Spleen (tissue), 11 donors: ENCODE measurements at regions not wholly inside any gene's neighbourhood (a gene's known extent, or its start where the extent isn't known, plus 50 kb on each side); places are given as distances from the start of the nearest gene placed in this dataset.

ENCODE experiments used
- DNase-seq: peaks from one replicate; pipeline ENCODE4 v3.0.0-alpha.2; 2020
- H3K27ac ChIP-seq, 8 donors: fragments of 200-600 bp; sonication (generic) in 7 of 8; 1 replicate in 4 of 8; 2 replicates in 4 of 8; pipeline versions ENCODE4 v1.5.0 to v1.8.0; 2016 to 2021; ENCODE audit warnings: inconsistent platforms in 4 of 8, mild to moderate bottlenecking in 4 of 8, moderate library complexity in 1 of 8
- H3K27me3 ChIP-seq, 7 donors: fragments of 200-600 bp; sonication (generic) in 6 of 7; replicated peaks in 1 of 7; 1 replicate in 4 of 7; 2 replicates in 3 of 7; pipeline versions ENCODE4 v1.5.0 to v1.8.0; 2016 to 2021; ENCODE audit warnings: inconsistent platforms in 3 of 7, mild to moderate bottlenecking in 1 of 7
- H3K36me3 ChIP-seq, 6 donors: fragments of 200-600 bp; sonication (generic) in 5 of 6; 1 replicate in 4 of 6; 2 replicates in 2 of 6; pipeline versions ENCODE4 v1.5.0 to v1.8.0; 2016 to 2021; ENCODE audit warnings: inconsistent platforms in 2 of 6
- H3K4me1 ChIP-seq, 6 donors: fragments of 200-600 bp; sonication (generic) in 5 of 6; 1 replicate in 3 of 6; 2 replicates in 3 of 6; pipeline versions ENCODE4 v1.5.0 to v1.8.0; 2016 to 2021; ENCODE audit warnings: inconsistent platforms in 3 of 6
- H3K4me3 ChIP-seq, 8 donors: fragments of 200-600 bp; sonication (generic) in 7 of 8; 1 replicate in 4 of 8; 2 replicates in 4 of 8; pipeline versions ENCODE4 v1.5.0 to v1.8.0; 2016 to 2021; ENCODE audit warnings: inconsistent platforms in 4 of 8, mild to moderate bottlenecking in 4 of 8, moderate library complexity in 2 of 8
- H3K9me3 ChIP-seq, 8 donors: fragments of 200-600 bp; sonication (generic) in 7 of 8; 1 replicate in 4 of 8; 2 replicates in 4 of 8; pipeline versions ENCODE4 v1.5.0 to v1.8.0; 2016 to 2021; ENCODE audit warnings: inconsistent platforms in 4 of 8
- POLR2A ChIP-seq, 3 donors: fragments of 450-650 bp; IDR thresholded peaks; one replicate each; pipeline ENCODE4 v1.5.1; 2017; ENCODE audit warnings: antibody characterized with exemption in 3 of 3, mild to moderate bottlenecking in 1 of 3
- POLR2AphosphoS5 ChIP-seq, 3 donors: sonication (generic); formaldehyde crosslinking; IDR thresholded peaks; one replicate each; pipeline ENCODE4 v1.5.1; 2017; ENCODE audit warnings: antibody characterized with exemption in 3 of 3
- WGBS, 5 donors: extraction: QIAGEN DNeasy Blood & Tissue Kit in 3 of 5; methylation state at CpG; one replicate each; pipeline versions ENCODE4 v1.1.5 to v1.1.7; 2013 to 2018; 5-methylcytosine and 5-hydroxymethylcytosine counted together
- intact Hi-C: fragments of 100-400 bp; cut with DNase I; formaldehyde crosslinking; loops from one replicate; pipeline ENCODE4 v1.15.0; 2023; ENCODE audit warnings: low total_unique reads
- TF ChIP-seq, protein P1 (sequence below), 11 experiments: fragments of 200-600 bp in 7 of 11; fragments of 450-650 bp in 4 of 11; sonication (generic) in 4 of 11; IDR thresholded peaks in 8 of 11; conservative IDR thresholded peaks in 3 of 11; 1 replicate in 7 of 11; 2 replicates in 4 of 11; pipeline versions ENCODE4 v1.4.0 to v1.8.0; 2016 to 2021; ENCODE audit warnings: antibody characterized with exemption in 11 of 11, inconsistent platforms in 4 of 11, mild to moderate bottlenecking in 1 of 11
- donor health status: healthy with polysubstance abuse.
- donor health status: DM: no; HTN: no; CAD: no; lungs with moderate emphysema.
- donor health status: DM: no; HTN: no; CAD: no.
- donor health status: Bipolar disorder and iron deficiency.
- donor health status: healthy.
- donor health status: DM: no; HTN: no; CAD: no.
- donor health status: DM: yes; HTN: yes; CAD: no.

DNA sequence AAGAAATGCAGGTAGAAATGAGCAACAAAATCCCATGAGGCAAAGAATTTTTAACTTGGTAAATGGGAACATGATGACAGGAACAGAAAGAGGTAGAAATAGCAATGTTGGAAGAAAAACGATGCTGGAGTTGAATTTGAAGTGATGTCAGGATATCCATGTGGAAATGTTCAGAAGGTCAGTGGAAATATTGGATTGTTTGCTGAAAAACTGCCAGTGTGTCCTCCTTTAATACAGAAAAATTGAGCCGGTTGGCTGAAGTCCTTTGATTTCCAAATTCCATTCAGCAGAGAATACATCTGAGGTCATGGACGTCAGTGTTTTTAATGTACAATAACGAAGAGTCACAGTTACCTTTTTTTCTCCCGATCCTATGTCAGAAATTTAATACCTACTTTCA, 110.0 kb upstream of the DMAC1 start:
- intact Hi-C loops, result no loop called here
- DNase-seq, result no peak
- H3K27ac ChIP-seq, result peak overlapping the region in 1 of 8 donors; percentile 39
- 72 to 85% (median 78%) methylated on average over 5 of the region's 5 CpGs for WGBS, 5 donors
- H3K4me3 ChIP-seq, result no peak overlapping the region
- no peaks in the 10 kb centered on the region for H3K9me3 ChIP-seq
- H3K36me3 ChIP-seq, result no peaks in the 10 kb centered on the region
- TF ChIP-seq, protein P1, sequence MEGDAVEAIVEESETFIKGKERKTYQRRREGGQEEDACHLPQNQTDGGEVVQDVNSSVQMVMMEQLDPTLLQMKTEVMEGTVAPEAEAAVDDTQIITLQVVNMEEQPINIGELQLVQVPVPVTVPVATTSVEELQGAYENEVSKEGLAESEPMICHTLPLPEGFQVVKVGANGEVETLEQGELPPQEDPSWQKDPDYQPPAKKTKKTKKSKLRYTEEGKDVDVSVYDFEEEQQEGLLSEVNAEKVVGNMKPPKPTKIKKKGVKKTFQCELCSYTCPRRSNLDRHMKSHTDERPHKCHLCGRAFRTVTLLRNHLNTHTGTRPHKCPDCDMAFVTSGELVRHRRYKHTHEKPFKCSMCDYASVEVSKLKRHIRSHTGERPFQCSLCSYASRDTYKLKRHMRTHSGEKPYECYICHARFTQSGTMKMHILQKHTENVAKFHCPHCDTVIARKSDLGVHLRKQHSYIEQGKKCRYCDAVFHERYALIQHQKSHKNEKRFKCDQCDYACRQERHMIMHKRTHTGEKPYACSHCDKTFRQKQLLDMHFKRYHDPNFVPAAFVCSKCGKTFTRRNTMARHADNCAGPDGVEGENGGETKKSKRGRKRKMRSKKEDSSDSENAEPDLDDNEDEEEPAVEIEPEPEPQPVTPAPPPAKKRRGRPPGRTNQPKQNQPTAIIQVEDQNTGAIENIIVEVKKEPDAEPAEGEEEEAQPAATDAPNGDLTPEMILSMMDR (IDR thresholded peaks at IDR 0.05 in 8 of 11, conservative IDR thresholded peaks at IDR 0.05 in 3 of 11), result no peak
- TF ChIP-seq POLR2AphosphoS5 (IDR thresholded peaks at IDR 0.05), result no peak
- no peaks in the 10 kb centered on the region for H3K4me1 ChIP-seq
- H3K27me3 ChIP-seq, result no peaks in the 10 kb centered on the region

DNA sequence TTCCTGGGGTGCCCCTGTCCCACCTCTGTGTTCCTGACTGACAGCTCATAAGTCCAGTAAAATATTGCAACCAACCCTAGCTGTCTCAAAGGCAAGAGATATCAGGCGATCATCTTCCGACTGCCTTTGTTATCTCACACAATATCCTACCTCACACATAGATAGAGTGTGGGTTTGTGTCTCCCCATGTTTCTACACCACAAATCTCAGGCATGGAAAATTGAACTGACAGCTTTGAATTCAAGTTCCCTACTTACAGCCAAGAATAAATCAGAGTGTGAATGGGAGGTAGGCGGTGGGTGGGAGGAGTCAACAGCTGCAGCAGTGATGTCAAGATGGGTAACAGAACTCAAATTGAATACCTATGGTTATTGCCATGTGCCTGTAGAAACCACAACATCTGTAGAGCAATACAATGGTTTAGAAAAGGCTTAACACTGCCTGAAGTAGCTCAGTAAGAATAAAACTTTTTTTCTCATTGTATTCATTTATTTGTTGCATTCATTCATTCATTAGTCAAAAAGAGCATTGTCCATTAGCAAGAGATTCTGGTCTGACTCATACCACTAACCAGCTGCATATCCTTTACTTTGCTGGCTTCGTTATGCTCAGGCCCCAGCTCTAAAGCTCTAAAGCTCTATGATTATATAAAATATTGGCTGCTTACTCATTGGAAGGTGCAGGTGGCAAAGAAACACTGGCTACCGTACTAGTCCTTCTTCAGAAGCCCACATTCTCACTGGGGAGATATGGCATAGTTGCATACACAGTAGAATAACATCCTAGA, 108.2 kb upstream of the DMAC1 start:
- Histone ChIP-seq H3K36me3 (no peaks in the 10 kb centered on the region), H3K27ac (no peak overlapping the region), H3K9me3 (no peaks in the 10 kb centered on the region), H3K27me3 (no peaks in the 10 kb centered on the region), H3K4me3 (no peak overlapping the region), H3K4me1 (no peaks in the 10 kb centered on the region)
- intact Hi-C loops, result no loop called here
- TF ChIP-seq, protein P1 (IDR thresholded peaks at IDR 0.05 in 8 of 11, conservative IDR thresholded peaks at IDR 0.05 in 3 of 11), result no peak
- TF ChIP-seq POLR2A (IDR thresholded peaks at IDR 0.05), result no peak
- no peak for TF ChIP-seq POLR2AphosphoS5 (IDR thresholded peaks at IDR 0.05)
- no peak for DNase-seq
- WGBS, 5 donors, result 83 to 92% (median 89%) methylated on average over 5 of the region's 5 CpGs

DNA sequence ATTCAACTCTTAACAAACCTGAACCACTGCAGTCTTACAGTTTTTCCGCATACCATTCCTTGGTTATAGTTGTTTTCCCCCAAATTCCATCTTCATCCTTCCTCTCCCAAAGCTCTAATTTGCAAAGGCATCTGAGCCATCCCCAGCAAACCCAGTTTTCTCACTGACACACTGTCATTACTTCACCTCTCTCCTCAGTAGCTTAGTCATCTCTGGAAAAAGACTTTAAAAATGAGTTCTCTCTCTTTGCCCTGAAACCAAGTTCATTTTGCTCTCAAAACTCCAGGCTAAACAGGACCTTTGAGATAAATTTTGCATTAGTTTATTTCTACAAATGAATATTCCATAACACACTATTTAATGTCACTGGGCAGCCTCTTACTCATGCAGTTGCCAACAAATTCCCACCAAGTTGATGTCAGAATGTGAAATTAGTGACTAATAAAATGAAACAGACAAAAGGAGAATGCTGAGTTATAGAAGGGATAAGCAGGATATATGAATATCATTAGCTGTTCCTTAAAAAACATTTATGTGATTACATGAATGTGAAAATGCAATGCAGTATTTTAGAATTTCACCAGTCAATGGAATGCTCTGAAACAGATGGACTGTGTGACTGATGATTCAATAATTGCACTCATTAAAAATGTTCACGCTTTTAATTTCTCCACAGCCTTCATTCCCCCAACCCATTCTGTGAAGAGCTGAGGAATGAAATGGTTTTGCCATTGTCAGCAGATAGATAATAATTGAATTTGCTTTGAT, 107.4 kb upstream of the DMAC1 start:
- DNase-seq, result no peak
- no peaks in the 10 kb centered on the region for H3K36me3 ChIP-seq
- no peaks in the 10 kb centered on the region for H3K4me1 ChIP-seq
- 92 to 98% (median 96%) methylated on average over 2 of the region's 2 CpGs for WGBS, 5 donors
- TF ChIP-seq, protein P1 (IDR thresholded peaks at IDR 0.05 in 8 of 11, conservative IDR thresholded peaks at IDR 0.05 in 3 of 11), result no peak
- no peak for TF ChIP-seq POLR2A (IDR thresholded peaks at IDR 0.05)
- TF ChIP-seq POLR2AphosphoS5 (IDR thresholded peaks at IDR 0.05), result no peak
- intact Hi-C loops, result no loop called here
- H3K9me3 ChIP-seq, result no peaks in the 10 kb centered on the region
- H3K4me3 ChIP-seq, result no peak overlapping the region
- no peaks in the 10 kb centered on the region for H3K27me3 ChIP-seq
- H3K27ac ChIP-seq, result no peak overlapping the region

DNA sequence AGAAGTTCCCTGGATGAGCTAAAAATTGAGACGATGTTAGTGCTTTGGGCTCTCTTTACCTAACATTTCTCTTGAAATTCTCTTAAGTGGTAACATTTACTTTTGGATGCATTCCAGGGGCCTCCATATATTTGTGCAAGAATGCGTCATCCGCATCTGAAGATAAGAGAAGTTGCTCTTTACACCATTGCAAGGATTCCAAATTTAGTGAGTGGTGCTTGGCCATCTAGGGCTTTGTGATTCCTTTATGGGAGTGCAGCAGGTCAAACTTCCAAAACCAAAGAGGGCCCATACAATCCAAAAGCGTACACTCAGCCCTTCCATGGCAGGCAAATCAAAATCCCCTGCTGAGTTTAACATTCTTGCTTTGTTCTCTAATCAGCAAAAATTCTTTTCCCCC, 102.0 kb upstream of the DMAC1 start:
- no peak for DNase-seq
- no peak overlapping the region for H3K27ac ChIP-seq
- H3K4me1 ChIP-seq, result no peaks in the 10 kb centered on the region
- H3K4me3 ChIP-seq, result no peak overlapping the region
- H3K9me3 ChIP-seq, result no peaks in the 10 kb centered on the region
- no peaks in the 10 kb centered on the region for H3K36me3 ChIP-seq
- intact Hi-C loops, result no loop called here
- TF ChIP-seq POLR2AphosphoS5 (IDR thresholded peaks at IDR 0.05), result no peak
- TF ChIP-seq POLR2A (IDR thresholded peaks at IDR 0.05), result no peak
- TF ChIP-seq, protein P1 (IDR thresholded peaks at IDR 0.05 in 8 of 11, conservative IDR thresholded peaks at IDR 0.05 in 3 of 11), result no peak
- H3K27me3 ChIP-seq, result no peaks in the 10 kb centered on the region
- WGBS, 5 donors, result 78 to 91% (median 89%) methylated on average over 4 of the region's 4 CpGs
